Stomach (tissue), 8 donors: ENCODE measurements at regions not wholly inside any gene's neighbourhood (a gene's known extent, or its start where the extent isn't known, plus 50 kb on each side); places are given as distances from the start of the nearest gene placed in this dataset.

Experiments
- DNase-seq, 2 donors: peaks; one replicate each; pipeline versions ENCODE4 v3.0.0 to v3.0.0-alpha.2; 2013 to 2019
- H3K27ac ChIP-seq, 5 donors: fragments of 200-600 bp in 4 of 5; sonication (generic) in 4 of 5; one replicate each; pipeline ENCODE4 v1.5.1; 2013 to 2019; ENCODE audit warnings: mild to moderate bottlenecking in 1 of 5, moderate library complexity in 1 of 5
- H3K27me3 ChIP-seq, 3 donors: fragments of 200-600 bp; sonication (generic); one replicate each; pipeline ENCODE4 v1.5.1; 2017 to 2019; ENCODE audit warnings: mixed run types in 1 of 3
- H3K36me3 ChIP-seq, 4 donors: fragments of 200-600 bp; sonication (generic); 1 replicate in 3 of 4; 2 replicates in 1 of 4; pipeline ENCODE4 v1.5.1; 2016 to 2019
- H3K4me1 ChIP-seq, 4 donors: fragments of 200-600 bp; sonication (generic); one replicate each; pipeline ENCODE4 v1.5.1; 2016 to 2019
- H3K4me3 ChIP-seq, 4 donors: fragments of 200-600 bp; sonication (generic) in 3 of 4; one replicate each; pipeline ENCODE4 v1.5.1; 2016 to 2019; ENCODE audit warnings: mild to moderate bottlenecking in 1 of 4
- H3K9me3 ChIP-seq, 4 donors: fragments of 200-600 bp; sonication (generic); one replicate each; pipeline ENCODE4 v1.5.1; 2016 to 2019
- EP300 ChIP-seq: sonication (generic); formaldehyde crosslinking; IDR thresholded peaks from one replicate; pipeline ENCODE4 v1.6.1; 2017; ENCODE audit warnings: antibody characterized with exemption
- POLR2A ChIP-seq, 4 donors: fragments of 450-650 bp; IDR thresholded peaks; one replicate each; pipeline ENCODE4 v1.6.1; 2016; ENCODE audit warnings: antibody characterized with exemption in 4 of 4, control low read depth in 2 of 4, mild to moderate bottlenecking in 1 of 4, moderate library complexity in 1 of 4
- POLR2AphosphoS5 ChIP-seq, 3 donors: sonication (generic); formaldehyde crosslinking; IDR thresholded peaks; one replicate each; pipeline ENCODE4 v1.6.1; 2016; ENCODE audit warnings: antibody characterized with exemption in 3 of 3
- WGBS, 5 donors: extraction: QIAGEN DNeasy Blood & Tissue Kit in 3 of 5; methylation state at CpG; one replicate each; pipeline versions ENCODE4 v1.1.5 to v1.1.7; 2013 to 2018; 5-methylcytosine and 5-hydroxymethylcytosine counted together
- intact Hi-C: fragments of 100-400 bp; cut with DNase I; formaldehyde crosslinking; loops from one replicate; pipeline ENCODE4 v1.15.1; 2023; ENCODE audit warnings: low total_unique reads
- TF ChIP-seq, protein P1 (sequence below), 7 experiments: fragments of 450-650 bp in 4 of 7; fragments of 200-600 bp in 3 of 7; sonication (generic) in 3 of 7; IDR thresholded peaks; one replicate each; pipeline ENCODE4 v1.5.1; 2016 to 2019; ENCODE audit warnings: antibody characterized with exemption in 7 of 7, control low read depth in 2 of 7, mild to moderate bottlenecking in 1 of 7
- donor health status: healthy with polysubstance abuse.
- donor health status: Bipolar disorder and iron deficiency.
- donor health status: healthy.

DNA sequence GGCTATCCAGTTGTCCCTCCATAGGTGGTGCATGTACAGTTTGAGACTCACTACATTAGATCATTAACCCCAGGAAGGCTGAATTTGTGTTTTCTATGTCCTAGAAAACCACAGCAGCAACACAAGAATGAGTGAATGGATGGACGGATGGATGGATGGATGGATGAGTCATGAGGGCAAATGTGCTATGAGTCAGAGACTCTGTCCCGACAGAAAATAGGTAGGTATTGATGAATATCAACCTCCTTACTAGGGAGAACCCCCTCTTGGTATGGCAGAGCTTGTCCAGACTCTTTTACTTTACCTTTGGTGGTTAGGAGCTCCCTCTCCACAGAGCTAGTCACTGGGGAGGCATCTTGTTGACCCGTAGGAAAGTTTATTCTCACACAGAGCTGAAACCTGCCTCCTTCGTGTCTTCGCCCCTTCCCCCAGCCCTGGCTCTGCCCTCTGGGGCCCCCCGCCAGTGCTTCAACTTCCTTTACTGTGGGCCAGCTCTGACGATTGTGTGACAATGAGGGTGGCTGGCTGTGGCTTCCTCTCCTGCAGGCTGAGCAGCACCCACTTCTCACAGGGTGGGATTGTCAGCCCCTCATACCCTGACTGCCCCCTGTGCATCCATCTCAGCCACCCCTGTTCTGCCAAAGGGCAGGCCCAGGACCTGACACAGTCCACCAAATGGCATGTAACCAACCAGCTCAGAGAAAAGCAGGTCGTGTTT lies 145.2 kb downstream of the FOXD2 start:
- TF ChIP-seq POLR2A (IDR thresholded peaks at IDR 0.05) = no peak
- no peak for TF ChIP-seq POLR2AphosphoS5 (IDR thresholded peaks at IDR 0.05)
- TF ChIP-seq EP300 = no peak
- TF ChIP-seq, protein P1, sequence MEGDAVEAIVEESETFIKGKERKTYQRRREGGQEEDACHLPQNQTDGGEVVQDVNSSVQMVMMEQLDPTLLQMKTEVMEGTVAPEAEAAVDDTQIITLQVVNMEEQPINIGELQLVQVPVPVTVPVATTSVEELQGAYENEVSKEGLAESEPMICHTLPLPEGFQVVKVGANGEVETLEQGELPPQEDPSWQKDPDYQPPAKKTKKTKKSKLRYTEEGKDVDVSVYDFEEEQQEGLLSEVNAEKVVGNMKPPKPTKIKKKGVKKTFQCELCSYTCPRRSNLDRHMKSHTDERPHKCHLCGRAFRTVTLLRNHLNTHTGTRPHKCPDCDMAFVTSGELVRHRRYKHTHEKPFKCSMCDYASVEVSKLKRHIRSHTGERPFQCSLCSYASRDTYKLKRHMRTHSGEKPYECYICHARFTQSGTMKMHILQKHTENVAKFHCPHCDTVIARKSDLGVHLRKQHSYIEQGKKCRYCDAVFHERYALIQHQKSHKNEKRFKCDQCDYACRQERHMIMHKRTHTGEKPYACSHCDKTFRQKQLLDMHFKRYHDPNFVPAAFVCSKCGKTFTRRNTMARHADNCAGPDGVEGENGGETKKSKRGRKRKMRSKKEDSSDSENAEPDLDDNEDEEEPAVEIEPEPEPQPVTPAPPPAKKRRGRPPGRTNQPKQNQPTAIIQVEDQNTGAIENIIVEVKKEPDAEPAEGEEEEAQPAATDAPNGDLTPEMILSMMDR (IDR thresholded peaks at IDR 0.05) = no peak
- intact Hi-C loops = no loop called here
- Histone ChIP-seq H3K27ac (no peak overlapping the region), H3K27me3 (peaks cover 0 to 31% (median 0%) of the 10 kb centered on the region in 3 donors), H3K4me3 (no peak overlapping the region), H3K9me3 (no peaks in the 10 kb centered on the region), H3K36me3 (no peaks in the 10 kb centered on the region), H3K4me1 (peaks cover 0 to 18% (median 11%) of the 10 kb centered on the region in 4 donors)
- peak in 1 of 2 donors; percentile 51 for DNase-seq
- 54 to 62% (median 60%) methylated on average over 8 of the region's 8 CpGs for WGBS, 5 donors

DNA sequence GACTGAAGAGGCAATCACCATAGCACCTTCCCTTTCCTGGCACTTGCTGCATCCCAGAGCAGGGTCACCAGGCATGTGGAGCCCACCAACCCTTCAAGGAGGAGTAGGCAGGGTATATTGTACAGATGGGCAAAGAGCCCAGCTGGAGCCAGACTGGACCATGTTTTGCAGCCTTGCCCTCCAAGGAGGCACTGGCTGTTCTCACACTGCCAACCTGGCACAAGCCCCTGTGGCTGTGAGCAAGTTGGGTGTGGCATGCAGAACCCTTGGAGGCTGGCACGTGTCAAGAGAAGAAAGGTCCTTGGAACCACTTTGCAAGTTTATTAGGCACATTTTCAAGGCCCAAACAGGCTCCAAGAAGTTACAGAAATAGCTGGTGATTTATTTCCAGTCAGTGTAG lies 146.4 kb downstream of the FOXD2 start:
- peaks cover 0 to 9% (median 6%) of the 10 kb centered on the region in 4 donors for H3K4me1 ChIP-seq
- peak; percentile 3 to 65 for DNase-seq
- H3K27ac ChIP-seq = no peak overlapping the region
- TF ChIP-seq EP300 (no peak), POLR2AphosphoS5 (IDR thresholded peaks at IDR 0.05) (peak in 1 of 3 donors; percentile 25)
- no peaks in the 10 kb centered on the region for H3K36me3 ChIP-seq
- WGBS, 5 donors = 20 to 35% (median 23%) methylated on average over 1 of the region's 1 CpG
- intact Hi-C loops = no loop called here
- H3K9me3 ChIP-seq = no peaks in the 10 kb centered on the region
- peaks cover 0 to 33% (median 0%) of the 10 kb centered on the region in 3 donors for H3K27me3 ChIP-seq
- no peak overlapping the region for H3K4me3 ChIP-seq

DNA sequence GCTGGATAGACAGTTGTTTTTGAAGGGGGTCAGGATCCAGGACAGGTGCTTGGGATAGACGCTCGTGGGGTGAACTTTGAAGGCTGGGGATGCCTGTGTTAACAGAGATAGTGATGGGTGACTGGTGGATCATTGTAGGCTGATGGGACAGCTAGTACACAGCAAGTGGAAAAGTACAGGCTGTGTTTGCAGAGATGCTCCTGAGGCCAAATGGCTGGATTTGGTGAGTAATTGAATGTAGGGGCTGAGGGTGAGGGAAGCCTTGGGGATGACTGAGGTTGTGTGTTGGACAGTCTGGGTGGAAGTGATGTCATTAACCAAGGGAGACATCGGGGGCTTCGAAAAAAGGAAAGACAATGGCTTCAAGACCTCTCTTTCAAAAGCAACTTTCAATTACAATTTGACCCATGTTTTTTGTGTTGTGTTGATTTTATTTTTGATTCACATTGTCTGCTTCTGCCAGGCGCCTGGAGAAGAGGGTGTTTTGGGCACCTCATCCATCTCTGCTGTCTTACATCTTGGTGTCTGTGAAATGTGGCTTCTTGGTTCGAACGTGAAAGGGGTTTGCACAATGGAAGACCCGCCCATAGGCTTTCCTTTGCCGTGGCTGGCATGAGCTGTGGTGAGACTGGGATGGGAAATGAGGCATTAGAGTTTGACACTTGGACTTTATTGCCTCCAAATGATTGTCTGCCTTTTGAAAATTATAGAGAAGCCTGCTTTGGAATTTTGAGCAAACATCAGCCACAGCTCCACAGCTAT lies 147.5 kb downstream of the FOXD2 start:
- peak in 1 of 2 donors; percentile 0 for DNase-seq
- Histone ChIP-seq H3K9me3 (no peaks in the 10 kb centered on the region), H3K4me1 (peaks cover 0 to 9% (median 6%) of the 10 kb centered on the region in 4 donors), H3K36me3 (no peaks in the 10 kb centered on the region), H3K27me3 (peaks cover 0 to 39% (median 0%) of the 10 kb centered on the region in 3 donors), H3K4me3 (no peak overlapping the region), H3K27ac (no peak overlapping the region)
- no peak for TF ChIP-seq POLR2A (IDR thresholded peaks at IDR 0.05)
- TF ChIP-seq, protein P1 (IDR thresholded peaks at IDR 0.05) = no peak
- intact Hi-C loops = no loop called here
- 70 to 85% (median 78%) methylated on average over 9 of the region's 9 CpGs for WGBS, 5 donors

DNA sequence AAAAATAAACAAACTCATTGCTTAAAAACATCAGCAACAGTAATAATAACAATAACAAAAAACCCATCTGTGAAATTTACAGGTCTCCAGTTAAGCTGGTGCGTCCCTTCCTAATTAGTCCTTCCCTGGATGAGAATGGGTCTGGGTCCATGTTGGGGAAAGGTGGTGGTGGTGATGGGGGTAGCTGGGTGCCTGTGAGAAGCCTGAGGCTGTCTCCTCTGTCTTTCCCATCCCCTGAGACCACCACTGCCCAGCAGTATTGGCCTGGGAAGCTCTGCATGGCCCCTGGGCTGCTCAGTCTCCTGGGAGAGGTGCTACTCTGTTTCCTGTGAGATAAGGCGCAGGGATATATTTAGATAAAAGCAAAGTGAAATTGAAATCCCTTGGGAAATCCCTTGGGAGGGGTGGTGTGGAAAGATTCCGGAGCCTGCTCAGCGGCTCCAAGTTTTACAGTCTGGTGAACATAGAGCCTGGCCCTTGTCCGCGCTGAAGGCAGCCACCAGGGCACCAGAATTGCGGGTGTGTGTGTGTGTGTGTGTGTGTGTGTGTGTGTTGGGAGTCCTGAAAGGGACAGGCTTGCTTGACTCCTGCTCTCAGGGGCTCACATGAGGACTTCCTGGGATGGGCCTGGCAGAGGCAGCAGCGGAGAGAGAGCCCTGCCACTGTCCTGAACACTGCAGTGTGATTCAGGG lies 150.2 kb downstream of the FOXD2 start:
- DNase-seq = peak in 1 of 2 donors; percentile 16
- no peaks in the 10 kb centered on the region for H3K36me3 ChIP-seq
- peaks cover 2 to 13% (median 10%) of the 10 kb centered on the region in 4 donors for H3K4me1 ChIP-seq
- no peak overlapping the region for H3K4me3 ChIP-seq
- no peak overlapping the region for H3K27ac ChIP-seq
- intact Hi-C loops = no loop called here
- H3K27me3 ChIP-seq = peaks cover 1 to 61% (median 14%) of the 10 kb centered on the region in 3 donors
- H3K9me3 ChIP-seq = no peaks in the 10 kb centered on the region
- WGBS, 5 donors = 51 to 65% (median 60%) methylated on average over 8 of the region's 8 CpGs
- no peak for TF ChIP-seq EP300
- TF ChIP-seq POLR2AphosphoS5 (IDR thresholded peaks at IDR 0.05) = no peak
- TF ChIP-seq POLR2A (IDR thresholded peaks at IDR 0.05) = no peak
- TF ChIP-seq, protein P1 (IDR thresholded peaks at IDR 0.05) = no peak
